Ishikawa (cell line): ENCODE measurements at regions not wholly inside any gene's neighbourhood (a gene's known extent, or its start where the extent isn't known, plus 50 kb on each side); places are given as distances from the start of the nearest gene placed in this dataset.

Experiments used
- CEBPB ChIP-seq: IDR thresholded peaks from 2 replicates; pipeline ENCODE4 v1.6.1; 2012
- CREB1 ChIP-seq: IDR thresholded peaks from 2 replicates; pipeline ENCODE4 v1.6.1; 2012; ENCODE audit warnings: low read depth
- EGR1 ChIP-seq: IDR thresholded peaks from 2 replicates; pipeline ENCODE4 v1.6.1; 2012
- EP300 ChIP-seq: IDR thresholded peaks from 2 replicates; pipeline ENCODE4 v1.6.1; 2012; ENCODE audit warnings: borderline replicate concordance
- FOXM1 ChIP-seq: IDR thresholded peaks from 2 replicates; pipeline ENCODE4 v1.6.1; 2012; ENCODE audit warnings: low read depth, borderline replicate concordance
- NFIC ChIP-seq: IDR thresholded peaks from 2 replicates; pipeline ENCODE4 v1.6.1; 2012
- RAD21 ChIP-seq: IDR thresholded peaks from 2 replicates; pipeline ENCODE4 v1.6.1; 2012; ENCODE audit warnings: low read depth
- TAF1 ChIP-seq: IDR thresholded peaks from 2 replicates; pipeline ENCODE4 v1.6.1; 2012; ENCODE audit warnings: low read depth, mild to moderate bottlenecking
- TCF12 ChIP-seq: IDR thresholded peaks from 2 replicates; pipeline ENCODE4 v1.6.1; 2012; ENCODE audit warnings: low read depth
- TEAD4 ChIP-seq: IDR thresholded peaks from 2 replicates; pipeline ENCODE4 v1.6.1; 2012
- YY1 ChIP-seq: IDR thresholded peaks from 2 replicates; pipeline ENCODE4 v1.6.1; 2012; ENCODE audit warnings: low read depth
- ZBTB7A ChIP-seq: IDR thresholded peaks from 2 replicates; pipeline ENCODE4 v1.6.1; 2012; ENCODE audit warnings: low read depth
- TF ChIP-seq, protein P1 (sequence below): IDR thresholded peaks from 2 replicates; pipeline ENCODE4 v1.6.1; 2012; ENCODE audit warnings: low read depth, mild to moderate bottlenecking
- TF ChIP-seq, protein P2 (sequence below): IDR thresholded peaks from 2 replicates; pipeline ENCODE4 v1.6.1; 2012
- TF ChIP-seq, protein P3 (sequence below): IDR thresholded peaks from 2 replicates; pipeline ENCODE4 v1.6.1; 2012

DNA sequence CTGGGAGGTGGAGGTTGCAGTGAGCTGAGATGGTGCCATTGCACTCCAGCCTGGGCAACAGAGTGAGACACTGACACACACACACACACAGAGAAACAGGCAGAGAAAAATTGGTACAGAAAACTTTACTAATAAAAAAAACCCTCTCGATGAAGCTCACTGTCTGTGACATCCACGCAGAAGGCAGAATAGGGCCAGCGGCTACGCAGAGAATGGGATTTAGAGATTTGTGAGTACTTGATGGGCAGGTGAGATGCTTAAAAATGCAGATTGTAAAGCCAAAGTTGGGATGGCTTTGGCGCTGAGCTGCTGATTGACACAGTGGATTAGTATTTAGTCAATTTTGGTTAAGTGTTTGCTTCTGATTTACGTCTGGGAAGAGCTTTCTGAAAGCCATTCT lies 561.1 kb downstream of the TBC1D22A start:
- TF ChIP-seq EP300 (no peak), TEAD4 (no peak), TCF12 (no peak), TAF1 (no peak), CREB1 (no peak), NFIC (no peak), EGR1 (no peak), CEBPB (no peak), RAD21 (no peak), ZBTB7A (no peak), YY1 (no peak)
- TF ChIP-seq, protein P1, sequence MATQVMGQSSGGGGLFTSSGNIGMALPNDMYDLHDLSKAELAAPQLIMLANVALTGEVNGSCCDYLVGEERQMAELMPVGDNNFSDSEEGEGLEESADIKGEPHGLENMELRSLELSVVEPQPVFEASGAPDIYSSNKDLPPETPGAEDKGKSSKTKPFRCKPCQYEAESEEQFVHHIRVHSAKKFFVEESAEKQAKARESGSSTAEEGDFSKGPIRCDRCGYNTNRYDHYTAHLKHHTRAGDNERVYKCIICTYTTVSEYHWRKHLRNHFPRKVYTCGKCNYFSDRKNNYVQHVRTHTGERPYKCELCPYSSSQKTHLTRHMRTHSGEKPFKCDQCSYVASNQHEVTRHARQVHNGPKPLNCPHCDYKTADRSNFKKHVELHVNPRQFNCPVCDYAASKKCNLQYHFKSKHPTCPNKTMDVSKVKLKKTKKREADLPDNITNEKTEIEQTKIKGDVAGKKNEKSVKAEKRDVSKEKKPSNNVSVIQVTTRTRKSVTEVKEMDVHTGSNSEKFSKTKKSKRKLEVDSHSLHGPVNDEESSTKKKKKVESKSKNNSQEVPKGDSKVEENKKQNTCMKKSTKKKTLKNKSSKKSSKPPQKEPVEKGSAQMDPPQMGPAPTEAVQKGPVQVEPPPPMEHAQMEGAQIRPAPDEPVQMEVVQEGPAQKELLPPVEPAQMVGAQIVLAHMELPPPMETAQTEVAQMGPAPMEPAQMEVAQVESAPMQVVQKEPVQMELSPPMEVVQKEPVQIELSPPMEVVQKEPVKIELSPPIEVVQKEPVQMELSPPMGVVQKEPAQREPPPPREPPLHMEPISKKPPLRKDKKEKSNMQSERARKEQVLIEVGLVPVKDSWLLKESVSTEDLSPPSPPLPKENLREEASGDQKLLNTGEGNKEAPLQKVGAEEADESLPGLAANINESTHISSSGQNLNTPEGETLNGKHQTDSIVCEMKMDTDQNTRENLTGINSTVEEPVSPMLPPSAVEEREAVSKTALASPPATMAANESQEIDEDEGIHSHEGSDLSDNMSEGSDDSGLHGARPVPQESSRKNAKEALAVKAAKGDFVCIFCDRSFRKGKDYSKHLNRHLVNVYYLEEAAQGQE: no peak
- TF ChIP-seq, protein P2, sequence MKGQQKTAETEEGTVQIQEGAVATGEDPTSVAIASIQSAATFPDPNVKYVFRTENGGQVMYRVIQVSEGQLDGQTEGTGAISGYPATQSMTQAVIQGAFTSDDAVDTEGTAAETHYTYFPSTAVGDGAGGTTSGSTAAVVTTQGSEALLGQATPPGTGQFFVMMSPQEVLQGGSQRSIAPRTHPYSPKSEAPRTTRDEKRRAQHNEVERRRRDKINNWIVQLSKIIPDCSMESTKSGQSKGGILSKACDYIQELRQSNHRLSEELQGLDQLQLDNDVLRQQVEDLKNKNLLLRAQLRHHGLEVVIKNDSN: no peak
- TF ChIP-seq, protein P3, sequence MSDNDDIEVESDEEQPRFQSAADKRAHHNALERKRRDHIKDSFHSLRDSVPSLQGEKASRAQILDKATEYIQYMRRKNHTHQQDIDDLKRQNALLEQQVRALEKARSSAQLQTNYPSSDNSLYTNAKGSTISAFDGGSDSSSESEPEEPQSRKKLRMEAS: no peak

DNA sequence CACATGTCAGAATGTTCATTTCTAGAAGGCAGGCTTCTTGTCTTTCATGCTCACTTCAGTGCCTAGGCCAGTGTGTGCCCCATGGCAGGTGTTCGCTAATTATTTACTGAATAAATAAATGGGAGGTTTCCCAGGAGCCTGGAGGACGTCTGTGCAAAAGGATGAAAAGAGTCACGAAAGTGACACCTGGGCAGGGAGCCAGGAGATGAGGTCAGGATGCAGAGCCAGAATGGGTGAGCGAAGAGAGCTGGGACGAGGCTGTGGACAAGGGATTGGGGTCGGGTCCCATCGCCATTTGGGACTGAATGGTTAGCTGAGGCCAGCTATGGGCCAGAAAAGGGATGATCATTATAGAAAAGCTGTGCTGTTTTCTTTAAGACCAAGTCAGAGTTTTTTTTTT lies 560.4 kb downstream of the TBC1D22A start:
- no peak for TF ChIP-seq CEBPB
- TF ChIP-seq EP300: no peak
- TF ChIP-seq, protein P1: no peak
- no peak for TF ChIP-seq RAD21
- TF ChIP-seq EGR1: no peak
- TF ChIP-seq CREB1: no peak
- TF ChIP-seq, protein P2: no peak
- TF ChIP-seq, protein P3: no peak
- no peak for TF ChIP-seq YY1
- no peak for TF ChIP-seq TAF1
- TF ChIP-seq ZBTB7A: no peak
- TF ChIP-seq NFIC: no peak
- TF ChIP-seq FOXM1: no peak
- TF ChIP-seq TEAD4: no peak
- TF ChIP-seq TCF12: no peak

DNA sequence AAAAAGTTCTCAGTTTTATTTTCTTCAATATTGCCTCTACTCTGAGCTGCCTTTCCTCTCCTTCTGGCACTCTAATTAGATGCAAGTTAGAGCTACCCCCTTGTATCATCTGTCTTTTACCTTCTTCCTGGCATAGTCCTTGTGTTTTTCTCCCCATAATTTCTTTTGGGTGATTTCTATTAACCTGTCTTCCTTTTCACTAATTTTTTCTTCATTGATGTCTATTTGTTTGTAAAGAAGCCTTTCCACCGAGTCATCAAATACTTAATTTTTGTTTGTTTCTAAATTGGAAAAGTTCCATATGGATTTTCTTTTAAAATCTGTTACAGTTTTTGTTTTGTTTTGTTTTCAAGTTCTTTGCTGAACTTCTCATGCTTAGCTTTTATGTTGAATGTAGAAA lies 558.1 kb downstream of the TBC1D22A start:
- TF ChIP-seq EP300: no peak
- TF ChIP-seq CREB1: no peak
- no peak for TF ChIP-seq RAD21
- TF ChIP-seq TEAD4: no peak
- no peak for TF ChIP-seq EGR1
- no peak for TF ChIP-seq TCF12
- TF ChIP-seq, protein P2: no peak
- no peak for TF ChIP-seq FOXM1
- no peak for TF ChIP-seq TAF1
- no peak for TF ChIP-seq YY1

DNA sequence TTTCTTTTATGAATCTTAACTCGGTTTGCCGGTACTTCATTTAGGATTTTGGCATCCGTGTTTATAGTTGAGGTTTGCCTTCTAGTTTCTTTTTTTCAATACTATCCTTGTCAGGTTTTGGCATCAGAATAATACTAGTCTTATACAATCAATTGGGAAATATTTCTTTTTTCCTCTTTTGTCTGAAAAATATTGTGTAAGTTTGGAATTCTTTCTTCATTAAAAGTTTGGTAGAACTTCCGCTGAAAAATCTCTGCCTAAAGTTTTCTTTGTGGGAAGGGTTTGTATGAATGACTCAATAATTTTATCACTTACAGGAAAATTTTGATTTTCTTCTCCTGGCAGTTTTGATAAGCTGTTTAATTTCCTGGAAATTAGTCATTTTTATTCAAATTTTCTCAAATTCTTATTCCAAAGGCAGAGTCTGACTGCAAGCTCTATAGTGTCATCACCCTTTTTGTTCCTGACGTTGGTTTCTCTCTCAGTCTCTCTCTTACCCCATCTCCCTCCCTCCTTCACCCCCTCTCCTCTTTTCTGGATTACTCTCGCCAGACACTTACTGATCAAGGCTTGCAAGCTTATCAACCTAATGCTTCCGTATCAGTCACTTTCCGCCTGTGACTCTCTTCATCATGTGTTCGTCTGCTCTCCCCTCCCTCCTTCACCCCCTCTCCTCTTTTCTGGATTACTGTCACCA lies 555.7 kb downstream of the TBC1D22A start:
- TF ChIP-seq EP300: no peak
- TF ChIP-seq, protein P2: no peak
- no peak for TF ChIP-seq EGR1
- TF ChIP-seq ZBTB7A: no peak
- no peak for TF ChIP-seq TEAD4
- TF ChIP-seq FOXM1: no peak
- no peak for TF ChIP-seq TCF12
- no peak for TF ChIP-seq CEBPB
- no peak for TF ChIP-seq YY1
- no peak for TF ChIP-seq CREB1
- TF ChIP-seq, protein P1: no peak
